ENCODE measurements at regions not wholly inside any gene's neighbourhood (a gene's known extent, or its start where the extent isn't known, plus 50 kb on each side); places are given as distances from the start of the nearest gene placed in this dataset.
"Not testable (repeated sequence)": the region's sequence is repeated elsewhere in the genome, so short reads cannot be mapped to it uniquely, and the experiment has no call there.

- Histone ChIP-seq H3K4me1 (ENCODE audit: control insufficient read depth, insufficient read depth, low read length) (no peaks in the 10 kb centered on the region), H3K4me3 (ENCODE audit: low read length in 2 of 2) (no peak overlapping the region)
Observed at GRCh38 chr21:15293240-15293639, 228.4 kb upstream of the NRIP1 start.

GRCh38 chr21:15295875-15296274 is 231.1 kb upstream of the NRIP1 start:
- H3K36me3 ChIP-seq (ENCODE audit: control insufficient read depth in 2 of 2, insufficient read depth in 2 of 2, low read length in 2 of 2) = no peaks in the 10 kb centered on the region
- H3K27me3 ChIP-seq (ENCODE audit: control insufficient read depth in 1 of 2, insufficient read depth in 2 of 2, low read length in 2 of 2) = no peaks in the 10 kb centered on the region
- H3K27ac ChIP-seq (ENCODE audit: low read length) = no peak overlapping the region
- no peaks in the 10 kb centered on the region for H3K4me1 ChIP-seq (ENCODE audit: control insufficient read depth, insufficient read depth, low read length)
- no peak overlapping the region for H3K4me3 ChIP-seq (ENCODE audit: low read length in 2 of 2)
- no peaks in the 10 kb centered on the region for H3K9me3 ChIP-seq (ENCODE audit: control insufficient read depth in 2 of 2, low read length in 2 of 2)
- no peak overlapping the region for H3K9ac ChIP-seq (ENCODE audit: low read length in 2 of 2)

More at GRCh38 chr21:15293240-15293639, 228.4 kb upstream of the NRIP1 start:
- Histone ChIP-seq H3K9me3 (ENCODE audit: control insufficient read depth in 2 of 2, low read length in 2 of 2) (no peaks in the 10 kb centered on the region), H3K27me3 (ENCODE audit: control insufficient read depth in 1 of 2, insufficient read depth in 2 of 2, low read length in 2 of 2) (no peaks in the 10 kb centered on the region), H3K27ac (ENCODE audit: low read length) (no peak overlapping the region), H3K36me3 (ENCODE audit: control insufficient read depth in 2 of 2, insufficient read depth in 2 of 2, low read length in 2 of 2) (no peaks in the 10 kb centered on the region), H3K9ac (ENCODE audit: low read length in 2 of 2) (no peak overlapping the region)

GRCh38 chr21:15297824-15298223 is 233.0 kb upstream of the NRIP1 start:
- Histone ChIP-seq H3K27ac (ENCODE audit: low read length) (no peak overlapping the region), H3K4me3 (ENCODE audit: low read length in 2 of 2) (no peak overlapping the region), H3K4me1 (ENCODE audit: control insufficient read depth, insufficient read depth, low read length) (no peaks in the 10 kb centered on the region), H3K9me3 (ENCODE audit: control insufficient read depth in 2 of 2, low read length in 2 of 2) (no peaks in the 10 kb centered on the region), H3K27me3 (ENCODE audit: control insufficient read depth in 1 of 2, insufficient read depth in 2 of 2, low read length in 2 of 2) (no peaks in the 10 kb centered on the region), H3K9ac (ENCODE audit: low read length in 2 of 2) (no peak overlapping the region), H3K36me3 (ENCODE audit: control insufficient read depth in 2 of 2, insufficient read depth in 2 of 2, low read length in 2 of 2) (no peaks in the 10 kb centered on the region)

GRCh38 chr21:15298306-15298705 is 233.5 kb upstream of the NRIP1 start:
- Histone ChIP-seq H3K27me3 (ENCODE audit: control insufficient read depth in 1 of 2, insufficient read depth in 2 of 2, low read length in 2 of 2) (no peaks in the 10 kb centered on the region), H3K9me3 (ENCODE audit: control insufficient read depth in 2 of 2, low read length in 2 of 2) (no peaks in the 10 kb centered on the region), H3K27ac (ENCODE audit: low read length) (no peak overlapping the region), H3K4me3 (ENCODE audit: low read length in 2 of 2) (no peak overlapping the region), H3K9ac (ENCODE audit: low read length in 2 of 2) (no peak overlapping the region), H3K4me1 (ENCODE audit: control insufficient read depth, insufficient read depth, low read length) (no peaks in the 10 kb centered on the region), H3K36me3 (ENCODE audit: control insufficient read depth in 2 of 2, insufficient read depth in 2 of 2, low read length in 2 of 2) (no peaks in the 10 kb centered on the region)

GRCh38 chr21:15298755-15299154 is 234.0 kb upstream of the NRIP1 start:
- not testable (repeated sequence) for H3K4me1 ChIP-seq (ENCODE audit: control insufficient read depth, insufficient read depth, low read length); H3K27ac ChIP-seq (ENCODE audit: low read length); H3K27me3 ChIP-seq (ENCODE audit: control insufficient read depth in 1 of 2, insufficient read depth in 2 of 2, low read length in 2 of 2); H3K9ac ChIP-seq (ENCODE audit: low read length in 2 of 2); H3K9me3 ChIP-seq (ENCODE audit: control insufficient read depth in 2 of 2, low read length in 2 of 2); H3K4me3 ChIP-seq (ENCODE audit: low read length in 2 of 2); H3K36me3 ChIP-seq (ENCODE audit: control insufficient read depth in 2 of 2, insufficient read depth in 2 of 2, low read length in 2 of 2)

GRCh38 chr21:15300131-15300530 is 235.3 kb upstream of the NRIP1 start:
- H3K27ac ChIP-seq (ENCODE audit: low read length) = no peak overlapping the region
- no peaks in the 10 kb centered on the region for H3K4me1 ChIP-seq (ENCODE audit: control insufficient read depth, insufficient read depth, low read length)
- H3K27me3 ChIP-seq (ENCODE audit: control insufficient read depth in 1 of 2, insufficient read depth in 2 of 2, low read length in 2 of 2) = no peaks in the 10 kb centered on the region

GRCh38 chr21:15301014-15301413 is 236.2 kb upstream of the NRIP1 start:
- Histone ChIP-seq H3K27ac (ENCODE audit: low read length) (no peak overlapping the region), H3K4me1 (ENCODE audit: control insufficient read depth, insufficient read depth, low read length) (no peaks in the 10 kb centered on the region), H3K36me3 (ENCODE audit: control insufficient read depth in 2 of 2, insufficient read depth in 2 of 2, low read length in 2 of 2) (no peaks in the 10 kb centered on the region), H3K4me3 (ENCODE audit: low read length in 2 of 2) (no peak overlapping the region), H3K9me3 (ENCODE audit: control insufficient read depth in 2 of 2, low read length in 2 of 2) (no peaks in the 10 kb centered on the region), H3K27me3 (ENCODE audit: control insufficient read depth in 1 of 2, insufficient read depth in 2 of 2, low read length in 2 of 2) (no peaks in the 10 kb centered on the region), H3K9ac (ENCODE audit: low read length in 2 of 2) (no peak overlapping the region)

More at GRCh38 chr21:15300131-15300530, 235.3 kb upstream of the NRIP1 start:
- Histone ChIP-seq H3K36me3 (ENCODE audit: control insufficient read depth in 2 of 2, insufficient read depth in 2 of 2, low read length in 2 of 2) (no peaks in the 10 kb centered on the region), H3K4me3 (ENCODE audit: low read length in 2 of 2) (no peak overlapping the region), H3K9ac (ENCODE audit: low read length in 2 of 2) (no peak overlapping the region), H3K9me3 (ENCODE audit: control insufficient read depth in 2 of 2, low read length in 2 of 2) (no peaks in the 10 kb centered on the region)

- H3K36me3 ChIP-seq (ENCODE audit: control insufficient read depth in 2 of 2, insufficient read depth in 2 of 2, low read length in 2 of 2) = no peaks in the 10 kb centered on the region
- no peaks in the 10 kb centered on the region for H3K27me3 ChIP-seq (ENCODE audit: control insufficient read depth in 1 of 2, insufficient read depth in 2 of 2, low read length in 2 of 2)
- no peaks in the 10 kb centered on the region for H3K4me1 ChIP-seq (ENCODE audit: control insufficient read depth, insufficient read depth, low read length)
- H3K9me3 ChIP-seq (ENCODE audit: control insufficient read depth in 2 of 2, low read length in 2 of 2) = no peaks in the 10 kb centered on the region
- no peak overlapping the region for H3K27ac ChIP-seq (ENCODE audit: low read length)
- no peak overlapping the region for H3K4me3 ChIP-seq (ENCODE audit: low read length in 2 of 2)
- H3K9ac ChIP-seq (ENCODE audit: low read length in 2 of 2) = no peak overlapping the region
Observed at GRCh38 chr21:15301736-15302135, 236.9 kb upstream of the NRIP1 start.

GRCh38 chr21:15306271-15306670 is 241.5 kb upstream of the NRIP1 start:
- Histone ChIP-seq H3K27ac (ENCODE audit: low read length) (no peak overlapping the region), H3K36me3 (ENCODE audit: control insufficient read depth in 2 of 2, insufficient read depth in 2 of 2, low read length in 2 of 2) (no peaks in the 10 kb centered on the region), H3K27me3 (ENCODE audit: control insufficient read depth in 1 of 2, insufficient read depth in 2 of 2, low read length in 2 of 2) (no peaks in the 10 kb centered on the region), H3K9me3 (ENCODE audit: control insufficient read depth in 2 of 2, low read length in 2 of 2) (no peaks in the 10 kb centered on the region), H3K4me1 (ENCODE audit: control insufficient read depth, insufficient read depth, low read length) (no peaks in the 10 kb centered on the region), H3K9ac (ENCODE audit: low read length in 2 of 2) (no peak overlapping the region), H3K4me3 (ENCODE audit: low read length in 2 of 2) (no peak overlapping the region)

- Histone ChIP-seq H3K9me3 (ENCODE audit: control insufficient read depth in 2 of 2, low read length in 2 of 2) (no peaks in the 10 kb centered on the region), H3K36me3 (ENCODE audit: control insufficient read depth in 2 of 2, insufficient read depth in 2 of 2, low read length in 2 of 2) (no peaks in the 10 kb centered on the region), H3K27ac (ENCODE audit: low read length) (no peak overlapping the region), H3K27me3 (ENCODE audit: control insufficient read depth in 1 of 2, insufficient read depth in 2 of 2, low read length in 2 of 2) (no peaks in the 10 kb centered on the region), H3K9ac (ENCODE audit: low read length in 2 of 2) (no peak overlapping the region), H3K4me3 (ENCODE audit: low read length in 2 of 2) (no peak overlapping the region), H3K4me1 (ENCODE audit: control insufficient read depth, insufficient read depth, low read length) (no peaks in the 10 kb centered on the region)
Observed at GRCh38 chr21:15308333-15308732, 243.5 kb upstream of the NRIP1 start.

- H3K4me3 ChIP-seq (ENCODE audit: low read length in 2 of 2) = no peak overlapping the region
- no peaks in the 10 kb centered on the region for H3K4me1 ChIP-seq (ENCODE audit: control insufficient read depth, insufficient read depth, low read length)
- H3K36me3 ChIP-seq (ENCODE audit: control insufficient read depth in 2 of 2, insufficient read depth in 2 of 2, low read length in 2 of 2) = no peaks in the 10 kb centered on the region
- no peak overlapping the region for H3K27ac ChIP-seq (ENCODE audit: low read length)
- no peak overlapping the region for H3K9ac ChIP-seq (ENCODE audit: low read length in 2 of 2)
- H3K27me3 ChIP-seq (ENCODE audit: control insufficient read depth in 1 of 2, insufficient read depth in 2 of 2, low read length in 2 of 2) = no peaks in the 10 kb centered on the region
- H3K9me3 ChIP-seq (ENCODE audit: control insufficient read depth in 2 of 2, low read length in 2 of 2) = no peaks in the 10 kb centered on the region
Observed at GRCh38 chr21:15309022-15309590, 244.3 kb upstream of the NRIP1 start.
